ENCODE measurements at regions not wholly inside any gene's neighbourhood (a gene's known extent, or its start where the extent isn't known, plus 50 kb on each side); places are given as distances from the start of the nearest gene placed in this dataset.
"Not testable (repeated sequence)": the region's sequence is repeated elsewhere in the genome, so short reads cannot be mapped to it uniquely, and the experiment has no call there.

GRCh38 chr9:90046317-90046861 lies 441.6 kb downstream of the GADD45G start:
- DNase-seq, result no peak

- no peak for DNase-seq
Observed at GRCh38 chr9:90047828-90048227, 443.0 kb downstream of the GADD45G start.

GRCh38 chr9:90052366-90052765 lies 447.6 kb downstream of the GADD45G start:
- no peak for DNase-seq

GRCh38 chr9:90053027-90053426 lies 448.2 kb downstream of the GADD45G start:
- DNase-seq, result no peak

GRCh38 chr9:90054810-90055209 lies 450.0 kb downstream of the GADD45G start:
- DNase-seq, result no peak

- no peak for DNase-seq
Observed at GRCh38 chr9:90055226-90055625, 450.4 kb downstream of the GADD45G start.

- no peak for DNase-seq
Observed at GRCh38 chr9:90057361-90057760, 452.5 kb downstream of the GADD45G start.

GRCh38 chr9:90058182-90058763 lies 453.5 kb downstream of the GADD45G start:
- DNase-seq, result no peak

- no peak for DNase-seq
Observed at GRCh38 chr9:90059436-90059835, 454.6 kb downstream of the GADD45G start.

- no peak for DNase-seq
Observed at GRCh38 chr9:90060256-90060655, 455.4 kb downstream of the GADD45G start.

- DNase-seq, result no peak
Observed at GRCh38 chr9:90061187-90061586, 456.4 kb downstream of the GADD45G start.

- no peak for DNase-seq
Observed at GRCh38 chr9:90062982-90063381, 458.2 kb downstream of the GADD45G start.

- no peak for DNase-seq
Observed at GRCh38 chr9:90064248-90064647, 459.4 kb downstream of the GADD45G start.

- no peak for DNase-seq
Observed at GRCh38 chr9:90064971-90065370, 460.2 kb downstream of the GADD45G start.

- DNase-seq, result no peak
Observed at GRCh38 chr9:90065851-90066250, 461.0 kb downstream of the GADD45G start.

- no peak for DNase-seq
Observed at GRCh38 chr9:90069085-90069484, 464.3 kb downstream of the GADD45G start.

GRCh38 chr9:90070056-90070455 lies 465.2 kb downstream of the GADD45G start:
- DNase-seq, result no peak

- no peak for DNase-seq
Observed at GRCh38 chr9:90070469-90070868, 465.7 kb downstream of the GADD45G start.

GRCh38 chr9:90070931-90071660 lies 466.3 kb downstream of the GADD45G start:
- no peak for DNase-seq

- DNase-seq, result no peak
Observed at GRCh38 chr9:90073186-90073945, 468.6 kb downstream of the GADD45G start.

- DNase-seq, result no peak
Observed at GRCh38 chr9:90074316-90074962, 469.6 kb downstream of the GADD45G start.

- DNase-seq, result not testable (repeated sequence)
Observed at GRCh38 chr9:90077598-90077997, 472.8 kb downstream of the GADD45G start.

- DNase-seq, result no peak
Observed at GRCh38 chr9:90078988-90079421, 474.2 kb downstream of the GADD45G start.
